HEK293 (cell line): ENCODE measurements at regions not wholly inside any gene's neighbourhood (a gene's known extent, or its start where the extent isn't known, plus 50 kb on each side); places are given as distances from the start of the nearest gene placed in this dataset.

Experiments used
- CTCF ChIA-PET: fragments of 350-600 bp; formaldehyde crosslinking; extraction: SDS; loops from one replicate; lab custom pipeline; 2021; ENCODE audit warnings: antibody characterized with exemption; lab: Yijun Ruan, JAX
- POLR2A ChIA-PET: fragments of 300-600 bp; formaldehyde crosslinking; extraction: SDS; loops from one replicate; lab custom pipeline; 2020; ENCODE audit warnings: antibody characterized with exemption, inconsistent platforms; lab: Yijun Ruan, JAX
- H3K27ac ChIP-seq: fragments of 200-500 bp; sonication (Bioruptor generic); 2 replicates; pipeline ENCODE4 v1.5.1; 2014; ENCODE audit warnings: low read depth, low read length, control low read depth, inconsistent platforms; ENCODE audit errors: extremely low read depth
- H3K36me3 ChIP-seq, 2 experiments: fragments of 200-500 bp in 1 of 2; sonication (Bioruptor generic) in 1 of 2; 1 replicate in 1 of 2; 2 replicates in 1 of 2; pipeline ENCODE4 v1.5.1; 2014 to 2017; ENCODE audit warnings: inconsistent platforms in 2 of 2, low read length in 2 of 2; ENCODE audit not compliant: control insufficient read depth in 2 of 2, insufficient read depth in 1 of 2
- H3K4me1 ChIP-seq: fragments of 200-500 bp; sonication (Bioruptor generic); 2 replicates; pipeline ENCODE4 v1.5.1; 2014; ENCODE audit warnings: mild to moderate bottlenecking, low read length, inconsistent platforms; ENCODE audit not compliant: control insufficient read depth, insufficient read depth
- H3K4me3 ChIP-seq: 2 replicates; pipeline ENCODE4 v1.5.1; 2011; ENCODE audit warnings: low read depth, mild to moderate bottlenecking, control low read depth, low read length, moderate library complexity
- H3K9me3 ChIP-seq: fragments of 200-500 bp; sonication (Bioruptor generic); 2 replicates; pipeline ENCODE4 v1.5.1; 2014; ENCODE audit warnings: low read depth, low read length, inconsistent platforms; ENCODE audit not compliant: control insufficient read depth, insufficient read depth
- BCL11A ChIP-seq: fragments of 450-650 bp; formaldehyde crosslinking; IDR thresholded peaks from 2 replicates; pipeline ENCODE4 v1.5.1; 2016; ENCODE audit warnings: low read depth, missing biosample characterization, missing genetic modification characterization
- GLIS1 ChIP-seq: fragments of 450-650 bp; formaldehyde crosslinking; IDR thresholded peaks from 2 replicates; pipeline ENCODE4 v1.5.1; 2016; ENCODE audit warnings: missing biosample characterization, missing genetic modification characterization
- GLIS2 ChIP-seq: fragments of 450-650 bp; formaldehyde crosslinking; IDR thresholded peaks from 2 replicates; pipeline ENCODE4 v1.5.1; 2016; ENCODE audit warnings: missing biosample characterization, missing genetic modification characterization
- HIC1 ChIP-seq: fragments of 450-650 bp; formaldehyde crosslinking; IDR thresholded peaks from 2 replicates; pipeline ENCODE4 v1.5.1; 2016; ENCODE audit warnings: missing biosample characterization, missing genetic modification characterization
- HOXA7 ChIP-seq: sonication (generic); formaldehyde crosslinking; IDR thresholded peaks from 2 replicates; pipeline ENCODE4 v1.8.1; 2022; ENCODE audit warnings: missing genetic modification reagents, borderline replicate concordance
- SP7 ChIP-seq: fragments of 450-650 bp; formaldehyde crosslinking; IDR thresholded peaks from 2 replicates; pipeline ENCODE4 v1.5.1; 2016; ENCODE audit warnings: missing biosample characterization, missing genetic modification characterization
- WT1 ChIP-seq: fragments of 450-650 bp; formaldehyde crosslinking; IDR thresholded peaks from 2 replicates; pipeline ENCODE4 v1.5.1; 2016; ENCODE audit warnings: missing biosample characterization, missing genetic modification characterization
- ZBTB8A ChIP-seq: fragments of 450-650 bp; formaldehyde crosslinking; IDR thresholded peaks from 2 replicates; pipeline ENCODE4 v1.5.1; 2016; ENCODE audit warnings: missing biosample characterization, missing genetic modification characterization
- ZFHX2 ChIP-seq: fragments of 450-650 bp; formaldehyde crosslinking; conservative IDR thresholded peaks from 2 replicates; pipeline ENCODE4 v1.5.1; 2016; ENCODE audit warnings: missing biosample characterization, missing genetic modification characterization
- ZNF114 ChIP-seq: fragments of 450-650 bp; formaldehyde crosslinking; IDR thresholded peaks from 2 replicates; pipeline ENCODE4 v1.5.0; 2017; ENCODE audit warnings: missing biosample characterization, missing genetic modification characterization
- ZNF138 ChIP-seq: fragments of 450-650 bp; formaldehyde crosslinking; IDR thresholded peaks from 2 replicates; pipeline ENCODE4 v1.5.1; 2016; ENCODE audit warnings: missing biosample characterization, missing genetic modification characterization, borderline replicate concordance
- ZNF174 ChIP-seq: fragments of 450-650 bp; formaldehyde crosslinking; IDR thresholded peaks from 2 replicates; pipeline ENCODE4 v1.5.0; 2017; ENCODE audit warnings: missing biosample characterization, mild to moderate bottlenecking, missing genetic modification characterization
- ZNF184 ChIP-seq: fragments of 450-650 bp; IDR thresholded peaks from 2 replicates; pipeline ENCODE4 v1.5.1; 2018; ENCODE audit warnings: missing biosample characterization, mild to moderate bottlenecking, missing genetic modification characterization
- ZNF248 ChIP-seq: fragments of 450-650 bp; formaldehyde crosslinking; IDR thresholded peaks from 2 replicates; pipeline ENCODE4 v1.5.1; 2017; ENCODE audit warnings: missing biosample characterization, missing genetic modification characterization
- ZNF366 ChIP-seq: fragments of 450-650 bp; formaldehyde crosslinking; conservative IDR thresholded peaks from 2 replicates; pipeline ENCODE4 v1.5.1; 2016; ENCODE audit warnings: missing biosample characterization, missing genetic modification characterization
- ZNF521 ChIP-seq: fragments of 450-650 bp; formaldehyde crosslinking; IDR thresholded peaks from 2 replicates; pipeline ENCODE4 v1.5.1; 2017; ENCODE audit warnings: missing biosample characterization, mild to moderate bottlenecking, missing genetic modification characterization
- ZNF660 ChIP-seq: fragments of 450-650 bp; IDR thresholded peaks from 2 replicates; pipeline ENCODE4 v1.5.1; 2018; ENCODE audit warnings: missing biosample characterization, mild to moderate bottlenecking, missing genetic modification characterization
- ZNF677 ChIP-seq: fragments of 450-650 bp; IDR thresholded peaks from 2 replicates; pipeline ENCODE4 v1.5.0; 2018; ENCODE audit warnings: missing biosample characterization, mild to moderate bottlenecking, missing genetic modification characterization, moderate library complexity
- TF ChIP-seq, protein P1 (sequence below): fragments of 450-650 bp; formaldehyde crosslinking; conservative IDR thresholded peaks from 2 replicates; pipeline ENCODE4 v1.5.1; 2016; ENCODE audit warnings: low read depth, missing biosample characterization, missing genetic modification characterization
- TF ChIP-seq, protein P2 (sequence below): fragments of 450-650 bp; formaldehyde crosslinking; optimal IDR thresholded peaks from 2 replicates; pipeline ENCODE3; 2016; ENCODE audit warnings: missing biosample characterization, mild to moderate bottlenecking, missing genetic modification characterization
- TF ChIP-seq, protein P3 (sequence below): fragments of 450-650 bp; formaldehyde crosslinking; IDR thresholded peaks from 2 replicates; pipeline ENCODE4 v1.5.1; 2016; ENCODE audit warnings: missing biosample characterization, missing genetic modification characterization
- TF ChIP-seq, protein P4 (sequence below): IDR thresholded peaks from 2 replicates; pipeline ENCODE4 v1.6.1; 2011; ENCODE audit warnings: mild to moderate bottlenecking, low read depth, low read length, borderline replicate concordance
- TF ChIP-seq, protein P5 (sequence below): fragments of 450-650 bp; formaldehyde crosslinking; IDR thresholded peaks from 2 replicates; pipeline ENCODE4 v1.5.1; 2017; ENCODE audit warnings: missing biosample characterization, missing genetic modification characterization
- TF ChIP-seq, protein P6 (sequence below): fragments of 450-650 bp; formaldehyde crosslinking; IDR thresholded peaks from 2 replicates; pipeline ENCODE4 v1.5.1; 2016; ENCODE audit warnings: missing biosample characterization, missing genetic modification characterization

DNA sequence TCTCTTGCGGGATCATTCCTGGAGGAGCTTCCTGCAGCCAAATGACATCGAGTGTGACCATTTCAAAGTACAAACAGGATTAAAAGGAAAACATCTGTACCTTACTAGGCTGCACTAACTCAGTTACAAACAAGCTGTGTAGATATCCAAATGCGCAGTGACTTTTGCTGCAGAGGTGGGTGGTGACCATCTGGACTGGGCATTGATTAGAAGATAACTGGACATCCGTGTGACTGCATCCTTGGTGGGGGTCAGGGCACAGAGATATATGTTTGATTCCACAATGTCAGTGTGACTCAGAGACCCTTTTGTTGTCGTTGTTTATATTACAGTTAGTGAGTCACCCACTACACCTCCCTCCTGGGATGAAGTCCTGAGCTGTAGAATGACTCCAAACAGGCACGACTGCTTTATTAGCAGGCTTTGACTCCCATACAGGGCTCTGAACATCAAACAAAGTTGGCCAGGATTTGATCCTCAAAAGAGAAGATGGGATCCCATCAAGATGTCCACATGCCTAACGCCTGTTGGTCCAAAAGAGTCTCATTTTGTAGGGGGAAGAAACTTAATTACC lies 56.7 kb upstream of the SDK1 start:
- ChIA-PET POLR2A (no interaction called here), CTCF (no interaction called here)
- no peak overlapping the region for H3K4me3 ChIP-seq
- H3K27ac ChIP-seq: no peak overlapping the region
- peaks cover 4% of the 10 kb centered on the region for H3K4me1 ChIP-seq
- no peaks in the 10 kb centered on the region for H3K36me3 ChIP-seq
- no peaks in the 10 kb centered on the region for H3K9me3 ChIP-seq
- TF ChIP-seq, protein P1, sequence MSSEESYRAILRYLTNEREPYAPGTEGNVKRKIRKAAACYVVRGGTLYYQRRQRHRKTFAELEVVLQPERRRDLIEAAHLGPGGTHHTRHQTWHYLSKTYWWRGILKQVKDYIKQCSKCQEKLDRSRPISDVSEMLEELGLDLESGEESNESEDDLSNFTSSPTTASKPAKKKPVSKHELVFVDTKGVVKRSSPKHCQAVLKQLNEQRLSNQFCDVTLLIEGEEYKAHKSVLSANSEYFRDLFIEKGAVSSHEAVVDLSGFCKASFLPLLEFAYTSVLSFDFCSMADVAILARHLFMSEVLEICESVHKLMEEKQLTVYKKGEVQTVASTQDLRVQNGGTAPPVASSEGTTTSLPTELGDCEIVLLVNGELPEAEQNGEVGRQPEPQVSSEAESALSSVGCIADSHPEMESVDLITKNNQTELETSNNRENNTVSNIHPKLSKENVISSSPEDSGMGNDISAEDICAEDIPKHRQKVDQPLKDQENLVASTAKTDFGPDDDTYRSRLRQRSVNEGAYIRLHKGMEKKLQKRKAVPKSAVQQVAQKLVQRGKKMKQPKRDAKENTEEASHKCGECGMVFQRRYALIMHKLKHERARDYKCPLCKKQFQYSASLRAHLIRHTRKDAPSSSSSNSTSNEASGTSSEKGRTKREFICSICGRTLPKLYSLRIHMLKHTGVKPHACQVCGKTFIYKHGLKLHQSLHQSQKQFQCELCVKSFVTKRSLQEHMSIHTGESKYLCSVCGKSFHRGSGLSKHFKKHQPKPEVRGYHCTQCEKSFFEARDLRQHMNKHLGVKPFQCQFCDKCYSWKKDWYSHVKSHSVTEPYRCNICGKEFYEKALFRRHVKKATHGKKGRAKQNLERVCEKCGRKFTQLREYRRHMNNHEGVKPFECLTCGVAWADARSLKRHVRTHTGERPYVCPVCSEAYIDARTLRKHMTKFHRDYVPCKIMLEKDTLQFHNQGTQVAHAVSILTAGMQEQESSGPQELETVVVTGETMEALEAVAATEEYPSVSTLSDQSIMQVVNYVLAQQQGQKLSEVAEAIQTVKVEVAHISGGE (tag by site-specific recombination): no peak
- peak; percentile 48; the same call in 1 of the 2 replicates for TF ChIP-seq HIC1 (tag by site-specific recombination)
- no peak for TF ChIP-seq ZNF184 (tag by site-specific recombination)
- TF ChIP-seq, protein P2, sequence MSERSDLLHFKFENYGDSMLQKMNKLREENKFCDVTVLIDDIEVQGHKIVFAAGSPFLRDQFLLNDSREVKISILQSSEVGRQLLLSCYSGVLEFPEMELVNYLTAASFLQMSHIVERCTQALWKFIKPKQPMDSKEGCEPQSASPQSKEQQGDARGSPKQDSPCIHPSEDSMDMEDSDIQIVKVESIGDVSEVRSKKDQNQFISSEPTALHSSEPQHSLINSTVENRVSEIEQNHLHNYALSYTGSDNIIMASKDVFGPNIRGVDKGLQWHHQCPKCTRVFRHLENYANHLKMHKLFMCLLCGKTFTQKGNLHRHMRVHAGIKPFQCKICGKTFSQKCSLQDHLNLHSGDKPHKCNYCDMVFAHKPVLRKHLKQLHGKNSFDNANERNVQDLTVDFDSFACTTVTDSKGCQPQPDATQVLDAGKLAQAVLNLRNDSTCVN (tag by site-specific recombination): no peak
- TF ChIP-seq BCL11A: no peak
- TF ChIP-seq SP7 (tag by site-specific recombination): peak; percentile 49; the same call in 1 of the 2 replicates
- 0 out of 2 replicates have a peak, but pooled peaks have one; percentile 37 for TF ChIP-seq ZNF660 (tag by site-specific recombination)
- no peak for TF ChIP-seq ZNF248 (tag by site-specific recombination)
- TF ChIP-seq WT1 (tag by site-specific recombination): no peak
- 0 out of 2 replicates have a peak, but pooled peaks have one; percentile 21 for TF ChIP-seq GLIS1 (tag by site-specific recombination)
- peak; percentile 21; the same call in 1 of the 2 replicates for TF ChIP-seq GLIS2 (tag by site-specific recombination)
- TF ChIP-seq, protein P3, sequence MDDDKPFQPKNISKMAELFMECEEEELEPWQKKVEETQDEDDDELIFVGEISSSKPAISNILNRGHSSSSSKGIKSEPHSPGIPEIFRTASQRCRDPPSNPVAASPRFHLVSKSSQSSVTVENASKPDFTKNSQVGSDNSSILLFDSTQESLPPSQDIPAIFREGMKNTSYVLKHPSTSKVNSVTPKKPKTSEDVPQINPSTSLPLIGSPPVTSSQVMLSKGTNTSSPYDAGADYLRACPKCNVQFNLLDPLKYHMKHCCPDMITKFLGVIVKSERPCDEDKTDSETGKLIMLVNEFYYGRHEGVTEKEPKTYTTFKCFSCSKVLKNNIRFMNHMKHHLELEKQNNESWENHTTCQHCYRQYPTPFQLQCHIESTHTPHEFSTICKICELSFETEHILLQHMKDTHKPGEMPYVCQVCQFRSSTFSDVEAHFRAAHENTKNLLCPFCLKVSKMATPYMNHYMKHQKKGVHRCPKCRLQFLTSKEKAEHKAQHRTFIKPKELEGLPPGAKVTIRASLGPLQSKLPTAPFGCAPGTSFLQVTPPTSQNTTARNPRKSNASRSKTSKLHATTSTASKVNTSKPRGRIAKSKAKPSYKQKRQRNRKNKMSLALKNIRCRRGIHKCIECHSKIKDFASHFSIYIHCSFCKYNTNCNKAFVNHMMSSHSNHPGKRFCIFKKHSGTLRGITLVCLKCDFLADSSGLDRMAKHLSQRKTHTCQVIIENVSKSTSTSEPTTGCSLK: no peak
- no peak for TF ChIP-seq ZNF174 (tag by site-specific recombination)
- TF ChIP-seq ZNF521 (tag by site-specific recombination): no peak
- TF ChIP-seq ZNF677 (tag by site-specific recombination): no peak
- TF ChIP-seq, protein P4, sequence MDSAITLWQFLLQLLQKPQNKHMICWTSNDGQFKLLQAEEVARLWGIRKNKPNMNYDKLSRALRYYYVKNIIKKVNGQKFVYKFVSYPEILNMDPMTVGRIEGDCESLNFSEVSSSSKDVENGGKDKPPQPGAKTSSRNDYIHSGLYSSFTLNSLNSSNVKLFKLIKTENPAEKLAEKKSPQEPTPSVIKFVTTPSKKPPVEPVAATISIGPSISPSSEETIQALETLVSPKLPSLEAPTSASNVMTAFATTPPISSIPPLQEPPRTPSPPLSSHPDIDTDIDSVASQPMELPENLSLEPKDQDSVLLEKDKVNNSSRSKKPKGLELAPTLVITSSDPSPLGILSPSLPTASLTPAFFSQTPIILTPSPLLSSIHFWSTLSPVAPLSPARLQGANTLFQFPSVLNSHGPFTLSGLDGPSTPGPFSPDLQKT: no peak
- no peak for TF ChIP-seq HOXA7 (CRISPR knock-in tag)
- TF ChIP-seq, protein P5, sequence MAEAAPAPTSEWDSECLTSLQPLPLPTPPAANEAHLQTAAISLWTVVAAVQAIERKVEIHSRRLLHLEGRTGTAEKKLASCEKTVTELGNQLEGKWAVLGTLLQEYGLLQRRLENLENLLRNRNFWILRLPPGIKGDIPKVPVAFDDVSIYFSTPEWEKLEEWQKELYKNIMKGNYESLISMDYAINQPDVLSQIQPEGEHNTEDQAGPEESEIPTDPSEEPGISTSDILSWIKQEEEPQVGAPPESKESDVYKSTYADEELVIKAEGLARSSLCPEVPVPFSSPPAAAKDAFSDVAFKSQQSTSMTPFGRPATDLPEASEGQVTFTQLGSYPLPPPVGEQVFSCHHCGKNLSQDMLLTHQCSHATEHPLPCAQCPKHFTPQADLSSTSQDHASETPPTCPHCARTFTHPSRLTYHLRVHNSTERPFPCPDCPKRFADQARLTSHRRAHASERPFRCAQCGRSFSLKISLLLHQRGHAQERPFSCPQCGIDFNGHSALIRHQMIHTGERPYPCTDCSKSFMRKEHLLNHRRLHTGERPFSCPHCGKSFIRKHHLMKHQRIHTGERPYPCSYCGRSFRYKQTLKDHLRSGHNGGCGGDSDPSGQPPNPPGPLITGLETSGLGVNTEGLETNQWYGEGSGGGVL (tag by site-specific recombination): 0 out of 2 replicates have a peak, but pooled peaks have one; percentile 15
- no peak for TF ChIP-seq ZBTB8A (tag by site-specific recombination)
- peak; percentile 47; the same call in 1 of the 2 replicates for TF ChIP-seq ZNF366 (tag by site-specific recombination)
- no peak for TF ChIP-seq ZNF114 (tag by site-specific recombination)
- TF ChIP-seq, protein P6, sequence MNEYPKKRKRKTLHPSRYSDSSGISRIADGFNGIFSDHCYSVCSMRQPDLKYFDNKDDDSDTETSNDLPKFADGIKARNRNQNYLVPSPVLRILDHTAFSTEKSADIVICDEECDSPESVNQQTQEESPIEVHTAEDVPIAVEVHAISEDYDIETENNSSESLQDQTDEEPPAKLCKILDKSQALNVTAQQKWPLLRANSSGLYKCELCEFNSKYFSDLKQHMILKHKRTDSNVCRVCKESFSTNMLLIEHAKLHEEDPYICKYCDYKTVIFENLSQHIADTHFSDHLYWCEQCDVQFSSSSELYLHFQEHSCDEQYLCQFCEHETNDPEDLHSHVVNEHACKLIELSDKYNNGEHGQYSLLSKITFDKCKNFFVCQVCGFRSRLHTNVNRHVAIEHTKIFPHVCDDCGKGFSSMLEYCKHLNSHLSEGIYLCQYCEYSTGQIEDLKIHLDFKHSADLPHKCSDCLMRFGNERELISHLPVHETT (tag by site-specific recombination): no peak
- no peak; the same call in 1 of the 2 replicates for TF ChIP-seq ZFHX2
- TF ChIP-seq ZNF138: no peak
